ENCODE measurements at regions not wholly inside any gene's neighbourhood (a gene's known extent, or its start where the extent isn't known, plus 50 kb on each side); places are given as distances from the start of the nearest gene placed in this dataset.
"Not testable (repeated sequence)": the region's sequence is repeated elsewhere in the genome, so short reads cannot be mapped to it uniquely, and the experiment has no call there.

GRCh38 chr6:71088166-71088565 is 131.3 kb upstream of the B3GAT2 start:
- TF ChIP-seq POLR2A (IDR thresholded peaks at IDR 0.05) (no peak), CTCF (IDR thresholded peaks at IDR 0.05 in 4 of 5, conservative IDR thresholded peaks at IDR 0.05 in 1 of 5) (no peak)
- intact Hi-C loops (cut with DNase I; ENCODE audit: low total_unique reads) (no loop called here), in situ Hi-C loops (cut with MboI; ENCODE audit: low sequenced_read_pairs in 4 of 4) (no loop called here)
- Histone ChIP-seq H3K27me3 (no peaks in the 10 kb centered on the region), H3K4me1 (peaks cover 0 to 7% of the 10 kb centered on the region in 2 donors), H3K36me3 (no peaks in the 10 kb centered on the region), H3K27ac (no peak overlapping the region), H3K4me3 (no peak overlapping the region), H3K9me3 (no peaks in the 10 kb centered on the region)
- DNase-seq (no peak), ATAC-seq (no peak)

GRCh38 chr6:71090217-71090616 is 133.4 kb upstream of the B3GAT2 start:
- intact Hi-C loops (cut with DNase I; ENCODE audit: low total_unique reads) (no loop called here), in situ Hi-C loops (cut with MboI; ENCODE audit: low sequenced_read_pairs in 4 of 4) (no loop called here)
- no peak for TF ChIP-seq POLR2A (IDR thresholded peaks at IDR 0.05)
- TF ChIP-seq CTCF (IDR thresholded peaks at IDR 0.05 in 4 of 5, conservative IDR thresholded peaks at IDR 0.05 in 1 of 5), result no peak
- H3K36me3 ChIP-seq, result no peaks in the 10 kb centered on the region
- H3K9me3 ChIP-seq, result no peaks in the 10 kb centered on the region
- ATAC-seq (no peak), DNase-seq (no peak)
- no peak overlapping the region for H3K4me3 ChIP-seq
- no peaks in the 10 kb centered on the region for H3K27me3 ChIP-seq
- no peaks in the 10 kb centered on the region for H3K4me1 ChIP-seq
- H3K27ac ChIP-seq, result no peak overlapping the region

GRCh38 chr6:71091167-71091566 is 134.3 kb upstream of the B3GAT2 start:
- intact Hi-C loops (cut with DNase I; ENCODE audit: low total_unique reads), result no loop called here
- in situ Hi-C loops (cut with MboI; ENCODE audit: low sequenced_read_pairs in 4 of 4), result no loop called here
- no peaks in the 10 kb centered on the region for H3K9me3 ChIP-seq
- no peak overlapping the region for H3K4me3 ChIP-seq
- H3K36me3 ChIP-seq, result no peaks in the 10 kb centered on the region
- DNase-seq (no peak), ATAC-seq (no peak)
- H3K27me3 ChIP-seq, result no peaks in the 10 kb centered on the region
- no peaks in the 10 kb centered on the region for H3K4me1 ChIP-seq
- TF ChIP-seq CTCF (IDR thresholded peaks at IDR 0.05 in 4 of 5, conservative IDR thresholded peaks at IDR 0.05 in 1 of 5) (no peak), POLR2A (IDR thresholded peaks at IDR 0.05) (no peak)
- H3K27ac ChIP-seq, result no peak overlapping the region

GRCh38 chr6:71091956-71092355 is 135.1 kb upstream of the B3GAT2 start:
- DNase-seq (no peak), ATAC-seq (no peak)
- in situ Hi-C loops (cut with MboI; ENCODE audit: low sequenced_read_pairs in 4 of 4), result no loop called here
- TF ChIP-seq CTCF (IDR thresholded peaks at IDR 0.05 in 4 of 5, conservative IDR thresholded peaks at IDR 0.05 in 1 of 5) (no peak), POLR2A (IDR thresholded peaks at IDR 0.05) (no peak)
- Histone ChIP-seq H3K27ac (no peak overlapping the region), H3K9me3 (no peaks in the 10 kb centered on the region), H3K4me3 (no peak overlapping the region), H3K4me1 (no peaks in the 10 kb centered on the region), H3K27me3 (no peaks in the 10 kb centered on the region), H3K36me3 (no peaks in the 10 kb centered on the region)
- intact Hi-C loops (cut with DNase I; ENCODE audit: low total_unique reads), result no loop called here

GRCh38 chr6:71097264-71097663 is 140.4 kb upstream of the B3GAT2 start:
- in situ Hi-C loops (cut with MboI; ENCODE audit: low sequenced_read_pairs in 4 of 4); DNase-seq; H3K9me3 ChIP-seq; H3K4me3 ChIP-seq; ATAC-seq; H3K36me3 ChIP-seq; H3K27me3 ChIP-seq; intact Hi-C loops (cut with DNase I; ENCODE audit: low total_unique reads); H3K4me1 ChIP-seq; H3K27ac ChIP-seq: not testable (repeated sequence)
